ENCODE measurements at regions not wholly inside any gene's neighbourhood (a gene's known extent, or its start where the extent isn't known, plus 50 kb on each side); places are given as distances from the start of the nearest gene placed in this dataset.

DNA sequence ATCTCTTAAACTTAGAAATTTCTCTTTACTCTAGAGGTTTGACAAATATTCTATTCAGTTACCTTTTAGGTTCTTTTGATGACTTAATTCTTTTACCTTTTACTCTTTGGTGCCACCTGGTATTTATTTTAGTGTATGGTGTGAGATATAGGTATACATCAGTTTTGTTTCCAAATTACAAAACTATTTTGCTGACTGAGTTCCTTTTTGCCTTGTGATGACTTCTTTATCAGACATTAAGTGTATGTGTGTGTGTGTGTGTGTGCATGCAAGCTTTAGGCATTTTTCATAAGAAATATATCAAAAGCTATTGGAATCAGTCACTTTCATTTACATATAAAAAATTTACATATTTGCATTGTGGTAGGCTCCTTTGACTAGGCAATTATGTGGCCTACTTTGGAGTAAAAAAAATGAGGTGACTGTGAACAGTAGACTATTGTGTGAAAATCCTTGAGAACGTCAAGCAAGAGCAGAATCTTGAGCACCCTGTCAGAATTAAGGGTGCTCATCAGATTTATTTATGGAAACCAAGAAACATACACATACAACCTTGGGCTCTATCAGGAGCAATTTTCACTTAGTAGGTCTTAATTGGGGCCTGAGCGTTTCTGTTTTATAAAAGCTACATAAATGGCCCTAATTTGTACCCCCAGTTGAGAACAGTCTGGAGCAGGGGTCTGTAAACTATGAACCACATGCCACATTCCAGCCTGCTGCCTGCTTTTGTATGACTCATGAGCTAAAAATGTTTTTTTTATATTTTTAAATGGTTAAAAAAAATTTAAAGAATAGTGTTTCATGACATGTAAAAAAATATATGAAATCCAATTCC lies 415.9 kb downstream of the SLC4A3 start:
- TF ChIP-seq, protein P1, sequence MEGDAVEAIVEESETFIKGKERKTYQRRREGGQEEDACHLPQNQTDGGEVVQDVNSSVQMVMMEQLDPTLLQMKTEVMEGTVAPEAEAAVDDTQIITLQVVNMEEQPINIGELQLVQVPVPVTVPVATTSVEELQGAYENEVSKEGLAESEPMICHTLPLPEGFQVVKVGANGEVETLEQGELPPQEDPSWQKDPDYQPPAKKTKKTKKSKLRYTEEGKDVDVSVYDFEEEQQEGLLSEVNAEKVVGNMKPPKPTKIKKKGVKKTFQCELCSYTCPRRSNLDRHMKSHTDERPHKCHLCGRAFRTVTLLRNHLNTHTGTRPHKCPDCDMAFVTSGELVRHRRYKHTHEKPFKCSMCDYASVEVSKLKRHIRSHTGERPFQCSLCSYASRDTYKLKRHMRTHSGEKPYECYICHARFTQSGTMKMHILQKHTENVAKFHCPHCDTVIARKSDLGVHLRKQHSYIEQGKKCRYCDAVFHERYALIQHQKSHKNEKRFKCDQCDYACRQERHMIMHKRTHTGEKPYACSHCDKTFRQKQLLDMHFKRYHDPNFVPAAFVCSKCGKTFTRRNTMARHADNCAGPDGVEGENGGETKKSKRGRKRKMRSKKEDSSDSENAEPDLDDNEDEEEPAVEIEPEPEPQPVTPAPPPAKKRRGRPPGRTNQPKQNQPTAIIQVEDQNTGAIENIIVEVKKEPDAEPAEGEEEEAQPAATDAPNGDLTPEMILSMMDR (conservative IDR thresholded peaks at IDR 0.05; ENCODE audit: low read length): no peak
- TF ChIP-seq EZH2phosphoT487 (IDR thresholded peaks at IDR 0.05; ENCODE audit: borderline replicate concordance): no peak

Data from Loucy (cell line).